Muscle layer of duodenum (tissue), 2 donors: ENCODE measurements at regions not wholly inside any gene's neighbourhood (a gene's known extent, or its start where the extent isn't known, plus 50 kb on each side); places are given as distances from the start of the nearest gene placed in this dataset.
"Not testable (repeated sequence)": the region's sequence is repeated elsewhere in the genome, so short reads cannot be mapped to it uniquely, and the experiment has no call there.

Source experiments
- H3K27ac ChIP-seq: one replicate; pipeline ENCODE4 v1.7.0; 2013; ENCODE audit warnings: mild to moderate bottlenecking, low read length
- H3K27me3 ChIP-seq: one replicate; pipeline ENCODE4 v1.7.0; 2013; ENCODE audit warnings: low read depth, mild to moderate bottlenecking, control low read depth, low read length
- H3K36me3 ChIP-seq, 2 donors: one replicate each; pipeline ENCODE4 v1.7.0; 2013; ENCODE audit warnings: low read length in 2 of 2, control low read depth in 1 of 2, mild to moderate bottlenecking in 1 of 2; ENCODE audit not compliant: insufficient read depth in 2 of 2, control insufficient read depth in 1 of 2
- H3K4me1 ChIP-seq, 2 donors: one replicate each; pipeline ENCODE4 v1.7.0; 2013; ENCODE audit warnings: low read length in 2 of 2, mild to moderate bottlenecking in 2 of 2, control low read depth in 1 of 2, moderate library complexity in 1 of 2; ENCODE audit not compliant: insufficient read depth in 2 of 2, control insufficient read depth in 1 of 2
- H3K4me3 ChIP-seq, 2 donors: one replicate each; pipeline ENCODE4 v1.7.0; 2013; ENCODE audit warnings: low read length in 2 of 2, low read depth in 1 of 2, mild to moderate bottlenecking in 1 of 2
- H3K9me3 ChIP-seq, 2 donors: one replicate each; pipeline ENCODE4 v1.7.0; 2013; ENCODE audit warnings: low read length in 2 of 2, control low read depth in 1 of 2, mild to moderate bottlenecking in 1 of 2; ENCODE audit not compliant: control insufficient read depth in 1 of 2
- donor health status: healthy.

- H3K27ac ChIP-seq: no peak overlapping the region
- H3K27me3 ChIP-seq: peaks cover 5% of the 10 kb centered on the region
- H3K9me3 ChIP-seq: no peaks in the 10 kb centered on the region
- no peaks in the 10 kb centered on the region for H3K4me1 ChIP-seq
- no peaks in the 10 kb centered on the region for H3K36me3 ChIP-seq
- no peak overlapping the region for H3K4me3 ChIP-seq
These were observed 74.7 kb downstream of the DIO3 start for GRCh38 chr14:101635749-101636560.

GRCh38 chr14:101639241-101639833 lies 78.0 kb downstream of the DIO3 start:
- Histone ChIP-seq H3K27me3 (peaks cover 5% of the 10 kb centered on the region), H3K36me3 (no peaks in the 10 kb centered on the region), H3K27ac (no peak overlapping the region), H3K4me1 (no peaks in the 10 kb centered on the region), H3K9me3 (no peaks in the 10 kb centered on the region), H3K4me3 (no peak overlapping the region)

GRCh38 chr14:101643651-101644050 lies 82.4 kb downstream of the DIO3 start:
- Histone ChIP-seq H3K36me3 (no peaks in the 10 kb centered on the region), H3K27ac (no peak overlapping the region), H3K4me1 (no peaks in the 10 kb centered on the region), H3K27me3 (no peaks in the 10 kb centered on the region), H3K9me3 (peaks cover 3 to 5% of the 10 kb centered on the region in 2 donors), H3K4me3 (no peak overlapping the region)

GRCh38 chr14:101654051-101654450 lies 92.8 kb downstream of the DIO3 start:
- Histone ChIP-seq H3K27me3 (no peaks in the 10 kb centered on the region), H3K9me3 (no peaks in the 10 kb centered on the region), H3K36me3 (no peaks in the 10 kb centered on the region), H3K27ac (no peak overlapping the region), H3K4me3 (no peak overlapping the region), H3K4me1 (no peaks in the 10 kb centered on the region)

GRCh38 chr14:101657372-101657771 lies 96.1 kb downstream of the DIO3 start:
- no peak overlapping the region for H3K27ac ChIP-seq
- no peaks in the 10 kb centered on the region for H3K9me3 ChIP-seq
- H3K4me3 ChIP-seq: no peak overlapping the region
- H3K36me3 ChIP-seq: no peaks in the 10 kb centered on the region
- no peaks in the 10 kb centered on the region for H3K4me1 ChIP-seq
- no peaks in the 10 kb centered on the region for H3K27me3 ChIP-seq

- Histone ChIP-seq H3K9me3 (peaks cover 5 to 9% of the 10 kb centered on the region in 2 donors), H3K27ac (no peak overlapping the region), H3K27me3 (peaks cover 8% of the 10 kb centered on the region), H3K36me3 (no peaks in the 10 kb centered on the region), H3K4me1 (no peaks in the 10 kb centered on the region), H3K4me3 (no peak overlapping the region)
These were observed 95.9 kb upstream of the PPP2R5C start for GRCh38 chr14:101665478-101666078.

- Histone ChIP-seq H3K4me1 (no peaks in the 10 kb centered on the region), H3K4me3 (no peak overlapping the region), H3K9me3 (peaks cover 8 to 10% of the 10 kb centered on the region in 2 donors), H3K36me3 (no peaks in the 10 kb centered on the region), H3K27me3 (peaks cover 8% of the 10 kb centered on the region), H3K27ac (no peak overlapping the region)
These were observed 95.2 kb upstream of the PPP2R5C start for GRCh38 chr14:101666264-101666663.

- Histone ChIP-seq H3K27ac (no peak overlapping the region), H3K4me3 (no peak overlapping the region), H3K4me1 (no peaks in the 10 kb centered on the region), H3K36me3 (no peaks in the 10 kb centered on the region), H3K9me3 (peaks cover 8 to 12% of the 10 kb centered on the region in 2 donors), H3K27me3 (peaks cover 8% of the 10 kb centered on the region)
These were observed 91.9 kb upstream of the PPP2R5C start for GRCh38 chr14:101669629-101670028.

GRCh38 chr14:101673873-101674272 lies 87.6 kb upstream of the PPP2R5C start:
- Histone ChIP-seq H3K9me3 (peaks cover 8 to 12% of the 10 kb centered on the region in 2 donors), H3K4me1 (no peaks in the 10 kb centered on the region), H3K27ac (no peak overlapping the region), H3K4me3 (no peak overlapping the region), H3K27me3 (no peaks in the 10 kb centered on the region), H3K36me3 (no peaks in the 10 kb centered on the region)

GRCh38 chr14:101675835-101676234 lies 85.7 kb upstream of the PPP2R5C start:
- H3K4me3 ChIP-seq, H3K9me3 ChIP-seq, H3K4me1 ChIP-seq, H3K27me3 ChIP-seq, H3K36me3 ChIP-seq, H3K27ac ChIP-seq: not testable (repeated sequence)

- H3K36me3 ChIP-seq, H3K27ac ChIP-seq, H3K27me3 ChIP-seq, H3K9me3 ChIP-seq, H3K4me3 ChIP-seq, H3K4me1 ChIP-seq: not testable (repeated sequence)
These were observed 83.6 kb upstream of the PPP2R5C start for GRCh38 chr14:101677912-101678327.
